Mucosa of stomach (tissue), 1 donor: ENCODE measurements at regions not wholly inside any gene's neighbourhood (a gene's known extent, or its start where the extent isn't known, plus 50 kb on each side); places are given as distances from the start of the nearest gene placed in this dataset.

Experiments
- H3K27me3 ChIP-seq: one replicate; pipeline ENCODE4 v1.7.0; 2013; ENCODE audit warnings: mild to moderate bottlenecking, low read length; ENCODE audit not compliant: control insufficient read depth, insufficient read depth
- H3K36me3 ChIP-seq: one replicate; pipeline ENCODE4 v1.7.0; 2013; ENCODE audit warnings: low read length; ENCODE audit not compliant: control insufficient read depth, insufficient read depth
- H3K4me1 ChIP-seq: one replicate; pipeline ENCODE4 v1.7.0; 2013; ENCODE audit warnings: mild to moderate bottlenecking, low read length; ENCODE audit not compliant: control insufficient read depth, insufficient read depth
- H3K4me3 ChIP-seq: one replicate; pipeline ENCODE4 v1.7.0; 2013; ENCODE audit warnings: low read length
- H3K9ac ChIP-seq: one replicate; pipeline ENCODE4 v1.7.0; 2013; ENCODE audit warnings: mild to moderate bottlenecking, low read length, moderate library complexity
- H3K9me3 ChIP-seq: one replicate; pipeline ENCODE4 v1.7.0; 2013; ENCODE audit warnings: mild to moderate bottlenecking, low read length, moderate library complexity; ENCODE audit not compliant: control insufficient read depth
- donor health status: Pancreatic carcinoma.

DNA sequence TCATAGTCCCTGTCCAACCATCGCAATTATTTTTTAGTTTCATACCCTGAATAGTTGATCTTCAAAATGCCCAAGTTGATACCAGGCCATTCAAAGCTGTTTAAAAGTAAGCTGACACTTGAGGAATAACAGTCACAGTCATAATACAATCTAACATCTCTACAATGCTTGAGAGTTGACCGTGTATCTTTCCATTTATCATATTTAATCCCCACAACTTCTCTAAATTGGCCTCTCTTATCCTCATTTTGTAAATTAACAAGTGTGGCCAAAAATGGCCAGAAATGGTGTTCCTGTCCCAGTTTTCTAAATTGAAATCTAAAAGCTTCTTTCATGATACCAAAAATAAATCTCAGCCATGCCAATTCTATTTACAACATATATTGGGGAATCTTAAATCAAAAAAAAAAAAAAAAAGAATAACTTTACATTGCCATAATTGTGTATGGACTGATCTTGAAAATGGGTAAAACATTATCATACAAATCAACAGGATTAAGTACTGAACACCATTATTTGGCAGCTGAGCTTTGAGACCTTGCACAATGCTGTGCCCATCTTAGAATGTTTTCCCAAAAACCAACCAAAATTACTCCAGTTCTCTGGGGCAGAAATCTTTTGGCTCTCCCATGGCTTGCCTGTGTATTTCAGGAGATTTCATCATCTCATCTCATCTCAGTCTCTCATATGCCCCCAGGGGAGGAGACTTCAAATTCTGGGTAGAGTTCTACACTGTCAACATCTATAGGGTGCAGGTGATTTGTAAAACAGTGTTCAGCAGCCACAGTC lies 448.7 kb upstream of the JARID2 start:
- no peak overlapping the region for H3K9ac ChIP-seq
- H3K4me3 ChIP-seq = no peak overlapping the region
- no peaks in the 10 kb centered on the region for H3K36me3 ChIP-seq
- peaks cover 6% of the 10 kb centered on the region for H3K4me1 ChIP-seq
- H3K9me3 ChIP-seq = no peaks in the 10 kb centered on the region
- no peaks in the 10 kb centered on the region for H3K27me3 ChIP-seq

DNA sequence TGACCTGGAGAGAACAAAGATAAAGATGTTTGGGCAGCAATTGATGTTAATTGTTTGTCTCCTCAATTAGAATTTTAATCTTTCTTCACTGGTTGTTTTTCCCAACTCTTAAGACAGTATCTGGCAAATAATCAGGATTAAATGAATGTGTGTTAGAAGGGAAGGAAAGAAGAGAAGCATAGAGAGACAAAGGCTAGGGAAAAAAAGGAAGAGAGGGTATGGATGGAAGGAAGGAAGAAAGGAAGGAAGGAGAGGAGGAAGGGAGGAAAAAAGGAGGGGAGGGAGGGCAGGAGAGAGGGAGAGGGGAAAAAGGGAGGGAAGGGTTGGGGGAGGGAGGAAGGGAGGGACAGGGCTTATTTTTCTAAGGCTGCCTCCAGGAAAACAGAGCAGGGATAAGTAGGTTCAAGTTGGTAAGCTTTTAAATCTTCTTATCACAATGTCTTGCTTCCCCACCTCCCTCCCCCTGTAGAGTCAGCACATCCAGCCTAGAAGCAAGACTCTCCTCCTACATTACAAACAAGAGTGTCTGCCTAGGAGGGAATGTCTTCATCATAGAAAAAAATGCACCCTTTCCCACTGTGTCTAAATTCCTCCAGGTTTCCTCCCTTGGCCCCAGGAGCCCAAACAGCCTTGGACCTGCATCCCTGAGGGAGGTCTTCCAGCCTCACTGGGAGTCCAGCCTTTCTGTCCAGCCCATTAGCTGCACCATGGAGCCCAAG lies 447.8 kb upstream of the JARID2 start:
- Histone ChIP-seq H3K4me3 (no peak overlapping the region), H3K9me3 (no peaks in the 10 kb centered on the region), H3K4me1 (peaks cover 6% of the 10 kb centered on the region), H3K9ac (no peak overlapping the region), H3K36me3 (no peaks in the 10 kb centered on the region), H3K27me3 (no peaks in the 10 kb centered on the region)

DNA sequence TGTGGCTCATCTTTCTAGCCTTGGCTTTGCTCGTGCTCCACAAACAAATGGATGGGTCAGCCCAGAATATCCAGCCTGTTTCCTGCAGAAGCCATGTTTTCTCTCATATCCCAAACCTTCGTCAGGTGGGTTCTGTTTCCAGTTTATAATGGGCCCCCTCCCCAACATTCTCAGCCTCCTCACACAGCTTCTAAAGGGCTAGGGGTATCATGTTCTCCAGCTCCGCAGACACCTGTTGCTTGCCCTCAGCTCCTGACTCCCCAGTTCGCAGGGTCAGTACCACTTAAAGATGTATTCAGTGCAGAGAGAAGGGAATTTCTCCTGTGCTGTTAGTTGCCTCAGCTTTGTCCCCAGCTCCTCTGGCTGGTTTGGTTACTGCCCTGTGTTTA lies 447.3 kb upstream of the JARID2 start:
- H3K9me3 ChIP-seq = no peaks in the 10 kb centered on the region
- no peaks in the 10 kb centered on the region for H3K27me3 ChIP-seq
- no peak overlapping the region for H3K9ac ChIP-seq
- no peaks in the 10 kb centered on the region for H3K36me3 ChIP-seq
- H3K4me1 ChIP-seq = peaks cover 6% of the 10 kb centered on the region
- H3K4me3 ChIP-seq = no peak overlapping the region

DNA sequence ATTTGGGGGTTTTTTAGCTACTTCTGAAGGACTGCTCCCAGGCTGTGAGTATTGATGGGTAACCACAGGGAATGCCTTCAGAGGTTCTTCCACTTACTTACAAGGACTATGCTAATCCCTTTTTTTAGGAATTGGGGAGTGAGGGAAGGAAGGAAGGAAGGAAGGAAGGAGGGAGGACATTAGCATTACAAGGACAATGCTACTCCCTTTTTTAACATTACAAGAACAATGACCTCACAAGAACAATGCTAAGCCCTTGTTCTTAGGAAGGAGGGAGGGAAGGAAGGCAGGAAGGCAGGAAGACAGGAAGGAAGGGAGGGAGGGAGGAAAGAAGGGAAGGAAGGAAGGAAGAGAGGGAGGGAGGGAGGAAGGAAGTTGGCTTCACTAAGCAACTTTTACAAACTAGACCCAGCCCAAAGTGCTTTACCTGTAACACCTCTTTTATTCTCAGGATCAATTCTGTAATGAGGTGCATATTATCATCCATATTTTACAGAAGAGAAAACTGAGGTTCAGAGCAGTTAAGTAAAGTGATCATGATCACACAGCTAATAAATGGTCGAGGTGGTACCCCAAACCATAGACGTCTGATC lies 446.8 kb upstream of the JARID2 start:
- H3K36me3 ChIP-seq = no peaks in the 10 kb centered on the region
- peaks cover 6% of the 10 kb centered on the region for H3K4me1 ChIP-seq
- H3K27me3 ChIP-seq = no peaks in the 10 kb centered on the region
- no peak overlapping the region for H3K9ac ChIP-seq
- H3K4me3 ChIP-seq = no peak overlapping the region
- H3K9me3 ChIP-seq = no peaks in the 10 kb centered on the region

DNA sequence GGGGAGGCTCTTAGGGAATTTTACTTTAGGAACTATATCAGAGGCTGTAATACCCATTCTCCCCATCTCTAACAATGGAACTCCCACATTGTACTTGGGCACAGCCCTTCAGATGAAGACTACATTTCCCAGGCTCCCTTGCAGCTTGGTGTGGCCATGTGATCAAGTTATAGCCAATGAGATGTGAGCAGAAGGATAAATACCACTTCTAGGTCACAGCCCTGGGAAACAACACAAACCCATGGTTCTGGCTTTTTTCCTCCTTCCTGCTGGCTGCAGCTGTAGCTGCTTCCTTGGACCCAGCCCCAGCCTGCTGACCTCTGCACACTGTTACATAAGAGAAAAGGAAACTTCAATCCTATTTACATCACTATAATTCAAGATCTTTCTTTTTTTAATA lies 445.9 kb upstream of the JARID2 start:
- no peak overlapping the region for H3K4me3 ChIP-seq
- no peaks in the 10 kb centered on the region for H3K9me3 ChIP-seq
- H3K27me3 ChIP-seq = no peaks in the 10 kb centered on the region
- H3K4me1 ChIP-seq = peaks cover 12% of the 10 kb centered on the region
- H3K36me3 ChIP-seq = no peaks in the 10 kb centered on the region
- no peak overlapping the region for H3K9ac ChIP-seq

- Histone ChIP-seq H3K4me3 (no peak overlapping the region), H3K9ac (no peak overlapping the region), H3K27me3 (no peaks in the 10 kb centered on the region), H3K4me1 (peaks cover 14% of the 10 kb centered on the region), H3K36me3 (no peaks in the 10 kb centered on the region), H3K9me3 (no peaks in the 10 kb centered on the region)
Measured at GRCh38 chr6:14802514-14803160, 443.2 kb upstream of the JARID2 start.

- no peak overlapping the region for H3K4me3 ChIP-seq
- no peak overlapping the region for H3K9ac ChIP-seq
- peaks cover 14% of the 10 kb centered on the region for H3K4me1 ChIP-seq
- no peaks in the 10 kb centered on the region for H3K27me3 ChIP-seq
- H3K9me3 ChIP-seq = no peaks in the 10 kb centered on the region
- no peaks in the 10 kb centered on the region for H3K36me3 ChIP-seq
Measured at GRCh38 chr6:14804001-14804784, 441.7 kb upstream of the JARID2 start.

- no peaks in the 10 kb centered on the region for H3K36me3 ChIP-seq
- no peaks in the 10 kb centered on the region for H3K9me3 ChIP-seq
- peaks cover 14% of the 10 kb centered on the region for H3K4me1 ChIP-seq
- no peak overlapping the region for H3K4me3 ChIP-seq
- H3K27me3 ChIP-seq = no peaks in the 10 kb centered on the region
- no peak overlapping the region for H3K9ac ChIP-seq
Measured at GRCh38 chr6:14804785-14805210, 441.1 kb upstream of the JARID2 start.

DNA sequence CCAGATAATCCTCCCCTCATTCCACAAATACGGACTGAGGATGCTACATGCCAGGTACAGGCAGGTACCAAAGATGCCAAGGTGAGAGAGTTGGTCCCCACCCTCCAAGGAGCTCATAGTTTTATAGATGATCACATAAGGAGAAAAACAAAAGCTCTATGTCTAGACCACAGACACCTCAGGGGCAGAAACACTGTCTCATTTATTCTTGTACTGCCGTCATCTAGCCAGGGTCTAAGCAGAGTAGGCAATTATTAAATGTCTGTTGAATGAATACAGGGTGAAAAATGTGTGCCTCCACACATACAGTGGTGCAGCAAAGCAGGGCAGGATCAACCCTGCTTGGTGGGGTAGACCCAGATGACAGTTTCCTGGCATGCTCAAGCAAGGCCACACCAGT lies 439.8 kb upstream of the JARID2 start:
- Histone ChIP-seq H3K36me3 (no peaks in the 10 kb centered on the region), H3K4me3 (no peak overlapping the region), H3K27me3 (no peaks in the 10 kb centered on the region), H3K9me3 (no peaks in the 10 kb centered on the region), H3K9ac (no peak overlapping the region), H3K4me1 (peaks cover 9% of the 10 kb centered on the region)

DNA sequence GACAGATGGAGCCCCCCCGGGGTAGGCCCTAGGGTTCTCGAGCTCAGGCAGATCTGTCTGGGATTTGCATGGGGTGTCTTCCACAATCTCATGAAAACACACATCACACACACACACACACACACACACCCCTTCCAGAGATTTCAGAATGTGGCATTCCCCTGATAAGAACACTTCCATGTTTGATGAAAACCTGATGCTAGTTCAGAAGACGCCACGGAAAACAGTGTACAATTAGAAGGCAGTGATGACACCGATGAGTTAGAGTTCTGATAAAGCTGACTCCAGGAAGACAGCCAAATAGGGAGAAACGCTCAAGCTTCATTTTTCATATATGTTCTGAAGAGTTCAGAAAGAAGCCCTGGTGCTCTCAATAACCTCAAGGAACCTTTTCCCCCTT lies 438.7 kb upstream of the JARID2 start:
- no peaks in the 10 kb centered on the region for H3K36me3 ChIP-seq
- peaks cover 9% of the 10 kb centered on the region for H3K4me1 ChIP-seq
- H3K27me3 ChIP-seq = no peaks in the 10 kb centered on the region
- H3K4me3 ChIP-seq = no peak overlapping the region
- no peaks in the 10 kb centered on the region for H3K9me3 ChIP-seq
- no peak overlapping the region for H3K9ac ChIP-seq

- Histone ChIP-seq H3K4me3 (no peak overlapping the region), H3K27me3 (no peaks in the 10 kb centered on the region), H3K36me3 (no peaks in the 10 kb centered on the region), H3K9me3 (no peaks in the 10 kb centered on the region), H3K9ac (no peak overlapping the region), H3K4me1 (peaks cover 9% of the 10 kb centered on the region)
Measured at GRCh38 chr6:14807971-14808370, 437.9 kb upstream of the JARID2 start.
